ENCODE measurements at regions not wholly inside any gene's neighbourhood (a gene's known extent, or its start where the extent isn't known, plus 50 kb on each side); places are given as distances from the start of the nearest gene placed in this dataset.

DNA sequence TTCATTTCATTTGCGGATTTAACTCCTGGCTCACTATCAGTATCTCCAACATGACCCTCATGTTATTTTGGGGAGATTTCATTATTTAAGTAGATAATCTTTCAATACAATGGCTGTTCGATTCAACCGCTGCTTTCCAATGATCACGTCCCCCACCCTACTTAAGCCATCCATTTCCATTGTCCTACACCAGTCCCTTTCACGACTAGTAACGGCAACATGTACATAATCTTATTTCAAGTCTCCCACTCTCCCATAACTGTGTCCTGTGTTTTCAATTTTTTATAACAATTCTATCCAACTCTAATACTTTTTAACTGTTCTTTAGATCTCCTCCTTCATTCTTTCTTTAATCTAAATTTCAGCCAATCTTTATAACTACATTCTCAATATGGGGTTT lies 890.8 kb upstream of the MAP3K7 start:
- DNase-seq, result no peak

DNA sequence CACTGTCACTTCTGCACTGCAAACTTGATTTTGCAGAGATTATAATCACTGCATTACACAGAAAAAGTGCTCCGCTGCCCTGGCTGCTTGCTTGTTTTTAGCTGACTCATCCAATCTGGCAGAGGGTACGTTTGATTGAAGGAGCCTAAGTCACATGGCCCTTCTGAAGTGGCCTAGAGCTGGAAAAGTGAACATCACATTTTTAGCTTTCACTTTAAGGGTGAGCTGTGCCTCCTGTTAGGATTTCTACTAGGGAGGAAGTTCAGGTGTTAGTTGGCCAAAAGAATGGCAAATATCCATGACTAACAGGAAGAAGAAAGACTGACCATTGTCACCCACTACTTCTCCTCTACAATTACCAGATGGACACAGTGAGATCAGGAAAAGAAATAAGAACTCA lies 889.1 kb upstream of the MAP3K7 start:
- DNase-seq, result peak in 2 of 3 donors; percentile 5 to 14

GRCh38 chr6:91465393-91465792 lies 878.5 kb upstream of the MAP3K7 start:
- DNase-seq, result no peak

DNA sequence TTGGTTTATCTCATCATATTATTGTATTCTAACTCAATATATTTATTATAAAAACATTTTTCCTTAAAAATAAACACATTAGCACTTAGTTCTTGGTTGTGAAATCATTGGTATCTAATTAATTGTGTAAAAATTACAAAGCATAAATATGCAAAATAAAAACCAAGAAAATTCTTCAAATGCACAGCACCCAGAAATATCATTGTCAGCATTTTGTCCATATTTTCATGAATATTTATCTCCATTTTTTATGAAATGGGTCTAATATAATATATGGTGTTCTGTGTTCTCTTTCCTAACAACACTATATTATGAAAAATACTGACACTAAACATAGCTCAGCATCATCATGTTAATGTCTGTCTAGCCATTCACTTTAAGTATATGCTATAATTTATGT lies 877.8 kb upstream of the MAP3K7 start:
- DNase-seq, result no peak

DNA sequence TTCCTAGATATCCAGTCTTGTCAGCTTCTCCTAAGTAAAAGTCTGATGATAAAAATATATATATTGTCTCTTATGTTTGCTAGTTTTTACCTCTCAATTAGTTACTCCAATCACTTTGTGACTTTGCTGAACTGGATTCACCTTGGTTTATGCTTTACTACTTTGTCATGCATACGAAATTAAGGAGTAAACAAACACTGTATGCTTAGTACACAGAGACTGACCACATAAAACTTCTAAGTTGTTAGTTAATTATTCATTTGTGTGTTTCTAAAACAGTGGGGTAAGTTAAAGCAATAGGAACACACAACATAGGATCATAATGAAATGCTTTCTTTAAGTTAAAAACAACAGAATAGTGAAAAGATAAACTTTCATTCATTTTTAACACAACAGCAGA lies 877.3 kb upstream of the MAP3K7 start:
- DNase-seq, result no peak

DNA sequence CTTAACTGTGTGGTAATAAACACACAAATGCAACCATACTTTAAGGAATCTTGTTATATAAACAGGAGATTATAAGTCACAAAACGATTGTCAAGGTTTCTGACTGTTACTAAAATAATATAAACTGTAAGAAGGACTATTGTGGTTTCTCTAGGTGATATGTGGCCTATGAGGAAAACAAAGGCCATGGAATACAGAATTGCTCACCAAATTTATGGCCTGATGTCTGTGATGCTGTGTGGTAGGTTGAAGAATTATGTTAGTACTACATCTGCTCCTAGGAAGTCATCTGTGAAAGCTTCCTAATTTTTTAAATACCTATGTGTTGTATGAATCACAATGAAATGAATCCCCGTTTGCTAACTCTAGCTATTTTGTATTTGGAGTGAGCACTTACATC lies 875.4 kb upstream of the MAP3K7 start:
- no peak for DNase-seq

GRCh38 chr6:91453224-91453878 lies 866.5 kb upstream of the MAP3K7 start:
- DNase-seq, result no peak

GRCh38 chr6:91449539-91449938 lies 862.7 kb upstream of the MAP3K7 start:
- DNase-seq, result no peak

- DNase-seq, result no peak
These were observed 860.8 kb upstream of the MAP3K7 start for GRCh38 chr6:91447530-91448254.

- no peak for DNase-seq
These were observed 860.2 kb upstream of the MAP3K7 start for GRCh38 chr6:91447081-91447480.

- DNase-seq, result no peak
These were observed 856.5 kb upstream of the MAP3K7 start for GRCh38 chr6:91443405-91443804.

DNA sequence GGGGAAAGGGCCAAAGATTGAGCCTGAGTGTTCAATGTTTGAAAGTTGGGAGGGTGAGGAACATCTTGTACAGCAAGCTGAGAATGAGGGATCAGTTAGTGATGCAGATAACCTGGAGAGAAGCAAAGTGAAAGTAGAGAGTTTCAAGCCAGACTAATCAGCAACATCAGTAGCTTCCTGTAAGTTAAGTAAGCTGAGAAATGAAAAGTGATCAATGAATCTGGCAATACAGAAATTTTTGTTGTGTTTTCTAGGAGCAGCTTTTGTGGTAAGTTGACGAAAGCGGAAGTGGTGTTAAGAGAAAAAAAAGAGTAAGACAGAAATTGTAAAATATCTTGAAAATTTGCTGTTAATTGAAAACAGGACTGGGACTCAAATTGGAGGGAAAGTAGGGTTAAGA lies 855.5 kb upstream of the MAP3K7 start:
- no peak for DNase-seq

DNA sequence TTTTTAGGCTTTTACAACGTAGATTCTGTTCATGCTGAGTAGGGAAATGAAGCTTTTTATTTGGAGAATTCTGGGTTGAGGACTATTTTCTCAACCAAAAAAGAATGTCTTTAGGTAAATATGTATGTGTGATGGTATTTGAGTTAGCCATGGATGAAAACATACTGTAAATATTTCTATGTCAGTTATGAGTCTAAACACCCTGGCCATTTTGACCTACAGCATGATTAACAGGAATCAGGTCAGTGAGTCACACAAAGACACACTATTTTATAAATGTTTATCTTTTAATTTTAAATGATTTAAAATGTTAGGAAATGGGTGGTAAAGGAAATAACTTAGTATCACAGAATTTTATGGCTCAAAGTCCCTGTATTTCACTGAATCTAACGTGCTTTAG lies 851.7 kb upstream of the MAP3K7 start:
- no peak for DNase-seq

DNA sequence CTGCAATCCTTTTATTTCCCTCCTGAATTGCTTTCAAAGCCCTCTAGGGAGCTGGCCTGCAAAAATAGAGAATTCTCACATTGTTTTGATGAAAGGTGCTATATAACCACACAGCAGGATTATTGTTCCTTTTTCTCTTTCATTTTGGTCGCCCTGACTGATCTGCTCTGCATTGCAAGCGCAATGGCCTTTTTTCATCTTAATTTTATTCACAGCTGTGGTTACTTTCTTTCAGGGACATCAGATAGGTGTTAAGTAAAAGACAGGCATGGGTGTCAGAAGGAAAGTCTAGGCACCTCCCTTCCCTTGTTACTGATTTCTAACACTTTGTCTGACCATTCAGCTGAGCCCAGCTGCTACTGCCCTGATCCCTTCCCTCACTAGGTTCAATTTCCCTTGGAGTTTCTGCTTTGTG lies 850.5 kb upstream of the MAP3K7 start:
- no peak for DNase-seq

DNA sequence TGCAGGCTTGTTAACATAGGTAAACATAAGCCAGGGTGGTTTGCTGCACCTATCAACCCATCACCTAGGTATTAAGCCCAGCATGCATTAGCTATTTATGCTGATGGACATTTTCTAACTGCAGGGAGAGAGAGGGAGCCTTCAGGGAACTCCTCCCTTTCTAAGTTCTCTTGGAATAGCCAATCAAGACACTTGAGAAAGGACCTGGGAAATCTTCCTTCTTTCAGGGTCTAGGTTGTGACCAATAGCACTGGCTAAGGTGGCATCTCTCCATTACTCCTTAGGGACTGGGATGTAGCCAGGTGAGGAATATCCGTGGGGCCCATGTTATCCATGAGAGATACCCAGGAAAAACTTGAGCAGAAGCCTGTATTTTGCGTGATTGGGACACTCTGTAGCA lies 849.6 kb upstream of the MAP3K7 start:
- DNase-seq, result no peak

DNA sequence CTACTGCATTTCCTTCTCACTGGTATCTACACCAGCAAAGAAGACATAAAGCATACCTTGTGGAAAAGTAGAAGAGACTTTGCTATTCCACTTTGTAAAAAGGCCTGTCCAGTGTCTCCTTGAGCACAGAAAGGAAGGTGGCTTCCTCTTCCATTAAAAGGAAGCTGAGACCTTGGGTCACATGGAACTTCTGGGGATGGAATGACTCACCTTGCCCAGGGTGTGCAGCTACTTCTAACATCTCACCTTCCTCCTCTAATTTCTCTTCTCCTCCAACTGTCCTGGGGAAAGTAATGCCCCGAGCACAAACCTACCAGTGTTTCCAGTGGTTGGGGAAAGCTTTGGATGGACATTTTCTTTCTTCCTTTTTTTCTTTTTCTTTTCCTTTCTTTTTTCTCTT lies 848.8 kb upstream of the MAP3K7 start:
- no peak for DNase-seq

DNA sequence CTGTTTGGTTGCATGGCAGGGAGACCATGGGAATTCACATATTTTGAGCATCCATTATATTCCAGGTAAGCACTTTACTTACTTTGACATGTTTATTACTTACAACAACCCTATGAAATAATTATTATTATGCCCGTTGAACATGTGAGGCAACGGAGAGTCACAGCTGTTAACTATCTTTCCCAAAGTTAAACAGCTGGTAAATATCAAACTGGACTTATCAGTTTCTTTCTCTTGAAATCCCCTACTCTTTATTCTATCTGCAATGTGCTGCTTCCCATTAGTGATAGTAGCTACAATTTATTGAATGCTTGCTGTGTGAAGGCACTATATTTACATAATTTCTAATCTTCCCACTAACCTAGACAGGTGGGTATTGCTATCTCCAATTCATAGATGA lies 847.7 kb upstream of the MAP3K7 start:
- DNase-seq, result no peak

DNA sequence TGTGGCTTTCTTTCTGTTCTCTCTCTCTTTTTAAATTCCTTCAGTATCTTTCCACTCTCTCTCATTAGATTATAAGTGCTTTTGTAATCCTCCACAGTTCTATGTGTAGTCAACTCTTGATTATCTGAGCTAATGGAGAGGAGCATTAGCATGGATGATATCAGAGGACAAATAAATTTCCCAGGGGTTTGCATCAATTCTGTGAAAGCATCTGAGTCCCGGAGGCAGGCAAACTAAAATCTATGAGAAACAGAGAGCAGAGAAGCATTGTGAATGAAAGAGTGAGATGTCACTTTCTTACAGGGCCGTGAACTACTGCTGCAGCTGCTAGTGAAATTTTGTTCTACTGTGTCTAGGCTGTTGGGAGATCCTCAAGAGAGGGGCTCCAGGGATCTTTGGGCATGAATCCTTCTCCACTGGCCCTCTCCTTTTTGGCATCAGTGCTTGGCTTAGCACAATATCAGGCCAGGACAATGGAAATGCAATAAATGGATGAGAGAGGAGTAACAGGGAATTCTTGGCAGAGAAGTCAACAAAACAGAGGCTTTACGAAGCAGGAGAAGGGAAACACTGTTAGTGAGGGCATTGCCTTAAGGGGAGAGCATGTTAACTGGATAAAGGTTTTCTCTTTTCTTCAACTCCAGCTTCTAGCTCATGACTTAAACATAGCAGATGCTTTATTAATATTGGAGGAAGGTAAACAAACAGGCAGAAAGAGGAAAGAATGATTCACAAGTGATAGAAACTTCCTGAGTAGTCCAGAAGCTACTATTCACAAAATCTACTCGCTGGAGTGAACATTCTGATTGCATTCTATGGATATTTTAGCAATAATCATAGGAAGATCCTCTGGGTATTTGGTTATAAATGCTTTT lies 847.0 kb upstream of the MAP3K7 start:
- peak in 2 of 3 donors; percentile 10 to 51 for DNase-seq

DNA sequence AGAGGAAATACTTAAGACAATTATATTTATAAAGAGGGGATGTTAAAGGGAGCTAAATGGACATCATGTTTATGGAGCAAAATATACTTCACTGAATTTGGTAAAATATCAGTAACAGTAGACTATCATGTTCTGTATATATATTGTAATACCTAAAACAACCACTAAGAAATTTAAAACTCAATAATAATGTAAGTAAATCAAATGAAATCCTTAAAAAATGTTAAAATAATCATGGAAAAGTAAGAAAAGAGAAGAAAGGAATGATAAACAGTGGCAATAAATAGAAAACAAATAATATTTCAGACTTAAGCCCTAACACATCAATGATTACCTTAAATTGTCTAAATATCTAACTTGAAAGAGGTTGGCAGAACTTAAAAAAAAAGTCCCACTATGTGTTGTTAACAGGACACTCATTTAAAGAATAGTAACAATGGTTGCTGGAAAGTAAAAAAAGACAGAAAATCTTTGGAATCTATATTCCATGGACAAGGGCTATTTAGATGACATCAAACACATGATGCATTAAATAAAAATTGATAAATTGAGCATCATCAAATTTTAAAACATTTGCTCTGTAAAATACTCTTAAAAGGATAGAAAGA lies 842.2 kb upstream of the MAP3K7 start:
- DNase-seq, result no peak

GRCh38 chr6:91428296-91428695 lies 841.4 kb upstream of the MAP3K7 start:
- peak in 1 of 3 donors; percentile 7 for DNase-seq

DNA sequence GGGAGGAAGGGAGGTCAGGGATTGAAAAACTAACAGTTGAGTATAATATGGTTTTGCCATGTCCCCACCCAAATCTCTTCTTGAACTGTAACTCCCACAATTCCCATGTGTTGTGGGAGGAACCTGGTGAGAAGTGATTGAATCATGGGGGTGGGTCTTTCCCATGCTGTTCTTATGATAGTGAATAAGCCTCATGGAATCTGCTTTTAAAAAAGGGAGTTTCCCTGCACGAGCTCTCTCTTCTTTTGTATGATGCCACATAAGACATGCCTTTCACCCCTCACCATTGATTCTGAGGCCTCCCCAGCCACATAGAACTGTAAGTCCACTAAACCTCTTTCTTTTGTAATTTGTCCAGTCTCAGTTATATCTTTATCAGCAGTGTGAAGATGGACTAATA lies 833.4 kb upstream of the MAP3K7 start:
- DNase-seq, result no peak

DNA sequence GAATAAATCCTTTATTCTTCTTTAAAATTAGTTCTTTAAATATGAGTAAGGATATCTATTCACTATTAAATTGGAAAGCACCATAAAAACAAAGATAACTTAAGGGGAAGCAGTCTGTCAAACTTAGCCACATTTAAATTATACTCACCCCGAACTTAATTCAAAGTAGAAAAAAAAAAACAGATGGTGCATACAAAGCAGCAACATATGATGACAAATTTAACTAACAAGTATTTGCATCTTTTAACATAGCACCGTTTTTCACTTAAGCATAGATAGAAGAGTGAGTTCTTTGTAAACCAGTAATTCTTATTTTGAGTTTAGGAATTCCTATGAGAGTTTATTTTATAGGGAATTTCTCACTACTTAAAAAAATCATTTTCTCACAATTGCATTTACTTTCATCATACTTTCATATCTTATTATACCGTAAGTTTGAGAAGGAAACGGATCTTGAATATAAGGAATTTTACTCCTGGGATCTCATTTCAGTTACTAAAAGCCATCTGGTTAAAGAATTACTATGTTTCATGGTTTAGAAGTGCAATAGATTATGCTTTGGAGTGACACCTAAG lies 828.2 kb upstream of the MAP3K7 start:
- no peak for DNase-seq
